ENCODE measurements at regions not wholly inside any gene's neighbourhood (a gene's known extent, or its start where the extent isn't known, plus 50 kb on each side); places are given as distances from the start of the nearest gene placed in this dataset.

DNA sequence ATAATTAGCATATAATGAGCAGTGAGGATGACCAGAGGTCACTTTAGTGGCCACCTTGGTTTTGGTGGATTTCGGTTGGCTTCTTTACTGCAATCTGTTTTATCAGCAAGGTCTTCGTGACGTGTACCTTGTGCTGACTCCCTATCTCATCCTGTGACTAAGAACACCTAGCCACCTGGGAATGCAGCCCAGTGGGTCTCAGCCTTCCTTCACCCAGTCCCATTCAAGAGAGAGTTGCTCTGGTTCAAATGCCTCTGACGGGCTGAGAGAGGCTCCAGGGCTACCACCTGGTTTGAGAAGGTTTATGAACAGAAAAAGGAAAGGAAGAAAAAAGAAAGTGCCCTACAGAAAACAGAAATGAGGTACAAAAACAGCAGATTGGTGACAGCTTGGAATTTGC is 738.7 kb downstream of the SOCS6 start:
- Mint-ChIP-seq H3K27me3 (ENCODE audit: insufficient read depth) (no peaks in the 10 kb centered on the region; the same call in 1 of the 2 replicates), H3K36me3 (ENCODE audit: low read depth) (peaks cover 5% of the 10 kb centered on the region; the same call in 1 of the 2 replicates), H3K9me3 (peaks cover 62% of the 10 kb centered on the region), H3K27ac (no peak overlapping the region), H3K4me3 (no peak overlapping the region), H3K4me1 (ENCODE audit: low read depth) (no peaks in the 10 kb centered on the region)
- no peak for DNase-seq
- TF ChIP-seq, protein P1, sequence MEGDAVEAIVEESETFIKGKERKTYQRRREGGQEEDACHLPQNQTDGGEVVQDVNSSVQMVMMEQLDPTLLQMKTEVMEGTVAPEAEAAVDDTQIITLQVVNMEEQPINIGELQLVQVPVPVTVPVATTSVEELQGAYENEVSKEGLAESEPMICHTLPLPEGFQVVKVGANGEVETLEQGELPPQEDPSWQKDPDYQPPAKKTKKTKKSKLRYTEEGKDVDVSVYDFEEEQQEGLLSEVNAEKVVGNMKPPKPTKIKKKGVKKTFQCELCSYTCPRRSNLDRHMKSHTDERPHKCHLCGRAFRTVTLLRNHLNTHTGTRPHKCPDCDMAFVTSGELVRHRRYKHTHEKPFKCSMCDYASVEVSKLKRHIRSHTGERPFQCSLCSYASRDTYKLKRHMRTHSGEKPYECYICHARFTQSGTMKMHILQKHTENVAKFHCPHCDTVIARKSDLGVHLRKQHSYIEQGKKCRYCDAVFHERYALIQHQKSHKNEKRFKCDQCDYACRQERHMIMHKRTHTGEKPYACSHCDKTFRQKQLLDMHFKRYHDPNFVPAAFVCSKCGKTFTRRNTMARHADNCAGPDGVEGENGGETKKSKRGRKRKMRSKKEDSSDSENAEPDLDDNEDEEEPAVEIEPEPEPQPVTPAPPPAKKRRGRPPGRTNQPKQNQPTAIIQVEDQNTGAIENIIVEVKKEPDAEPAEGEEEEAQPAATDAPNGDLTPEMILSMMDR (IDR thresholded peaks at IDR 0.05) = no peak

- Mint-ChIP-seq H3K4me3 (no peak overlapping the region), H3K36me3 (ENCODE audit: low read depth) (peaks cover 5% of the 10 kb centered on the region; the same call in 1 of the 2 replicates), H3K9me3 (peaks cover 60% of the 10 kb centered on the region), H3K4me1 (ENCODE audit: low read depth) (no peaks in the 10 kb centered on the region), H3K27ac (no peak overlapping the region), H3K27me3 (ENCODE audit: insufficient read depth) (no peaks in the 10 kb centered on the region; the same call in 1 of the 2 replicates)
- TF ChIP-seq, protein P1 (IDR thresholded peaks at IDR 0.05) = no peak
- DNase-seq = no peak
Observed at GRCh38 chr18:71025505-71026225, 736.8 kb downstream of the SOCS6 start.

- Mint-ChIP-seq H3K36me3 (ENCODE audit: low read depth) (no peaks in the 10 kb centered on the region), H3K4me3 (no peak overlapping the region), H3K4me1 (ENCODE audit: low read depth) (no peaks in the 10 kb centered on the region), H3K27ac (no peak overlapping the region), H3K27me3 (ENCODE audit: insufficient read depth) (no peaks in the 10 kb centered on the region; the same call in 1 of the 2 replicates), H3K9me3 (peaks cover 56% of the 10 kb centered on the region)
- TF ChIP-seq, protein P1 (IDR thresholded peaks at IDR 0.05) = no peak
- no peak for DNase-seq
Observed at GRCh38 chr18:71022389-71022788, 733.5 kb downstream of the SOCS6 start.

DNA sequence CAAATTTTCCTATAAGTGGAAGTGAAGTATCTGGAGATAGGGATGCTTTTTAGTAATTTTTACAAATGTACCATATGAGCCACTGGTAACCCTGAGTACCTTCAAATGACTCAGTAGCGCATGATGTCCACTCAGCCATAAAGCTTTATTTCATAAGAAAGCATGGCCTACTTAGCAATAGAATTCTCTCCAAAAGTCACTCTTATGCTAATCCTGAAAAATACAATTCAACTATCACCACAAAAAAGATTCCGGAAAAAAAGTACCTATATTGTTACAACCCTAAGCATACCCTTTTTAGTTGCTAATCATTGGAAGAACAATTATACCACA is 732.2 kb downstream of the SOCS6 start:
- no peaks in the 10 kb centered on the region for H3K27me3 Mint-ChIP-seq (ENCODE audit: insufficient read depth)
- H3K9me3 Mint-ChIP-seq = peaks cover 67% of the 10 kb centered on the region
- H3K27ac Mint-ChIP-seq = no peak overlapping the region
- DNase-seq = no peak
- H3K36me3 Mint-ChIP-seq (ENCODE audit: low read depth) = no peaks in the 10 kb centered on the region
- H3K4me3 Mint-ChIP-seq = no peak overlapping the region
- H3K4me1 Mint-ChIP-seq (ENCODE audit: low read depth) = no peaks in the 10 kb centered on the region
- TF ChIP-seq, protein P1 (IDR thresholded peaks at IDR 0.05) = no peak

GRCh38 chr18:71020342-71021029 is 731.6 kb downstream of the SOCS6 start:
- no peak overlapping the region for H3K27ac Mint-ChIP-seq
- no peaks in the 10 kb centered on the region for H3K4me1 Mint-ChIP-seq (ENCODE audit: low read depth)
- TF ChIP-seq, protein P1 (IDR thresholded peaks at IDR 0.05) = no peak
- no peak for DNase-seq
- no peaks in the 10 kb centered on the region for H3K27me3 Mint-ChIP-seq (ENCODE audit: insufficient read depth)
- H3K4me3 Mint-ChIP-seq = no peak overlapping the region
- no peaks in the 10 kb centered on the region for H3K36me3 Mint-ChIP-seq (ENCODE audit: low read depth)
- peaks cover 68% of the 10 kb centered on the region for H3K9me3 Mint-ChIP-seq
